ENCODE measurements at regions not wholly inside any gene's neighbourhood (a gene's known extent, or its start where the extent isn't known, plus 50 kb on each side); places are given as distances from the start of the nearest gene placed in this dataset.

DNA sequence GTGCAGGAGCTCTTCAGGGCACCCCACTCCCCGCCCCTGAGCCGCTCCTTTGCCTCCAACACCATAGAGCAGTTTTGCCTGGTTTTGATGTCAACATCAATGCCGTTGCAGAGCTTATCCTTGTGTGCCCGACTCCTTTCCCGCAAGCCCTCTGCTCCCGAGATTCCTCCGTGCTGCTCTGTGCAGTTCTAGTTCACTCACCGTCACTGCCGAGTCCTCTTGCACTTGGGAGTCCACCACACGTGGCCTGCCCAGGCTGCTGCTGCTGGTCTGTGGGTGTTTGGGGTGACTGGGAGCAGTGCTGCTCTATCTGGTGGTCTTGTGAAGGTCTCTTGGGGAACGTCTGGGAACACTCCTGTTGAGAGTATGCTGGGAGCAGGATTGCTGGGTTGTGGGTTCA lies 63.8 kb upstream of the ANO1 start:
- no peak for TF ChIP-seq CTCF (IDR thresholded peaks at IDR 0.05)
- no peak for TF ChIP-seq POLR2AphosphoS5 (IDR thresholded peaks at IDR 0.05)
- TF ChIP-seq EP300 (IDR thresholded peaks at IDR 0.05; ENCODE audit: low read depth) = no peak
